Heart right ventricle (tissue), 16 donors: ENCODE measurements at regions not wholly inside any gene's neighbourhood (a gene's known extent, or its start where the extent isn't known, plus 50 kb on each side); places are given as distances from the start of the nearest gene placed in this dataset.
"Not testable (repeated sequence)": the region's sequence is repeated elsewhere in the genome, so short reads cannot be mapped to it uniquely, and the experiment has no call there.

ENCODE experiments used
- ATAC-seq, 8 donors: fragments of 200-7000 bp; cut with Tn5 transposase; one replicate each; pipeline ENCODE4 v1.9.1; 2020; ENCODE audit warnings: mild to moderate bottlenecking in 8 of 8, moderate library complexity in 8 of 8, moderate number of reproducible peaks in 1 of 8
- DNase-seq, 2 donors: peaks; one replicate each; pipeline ENCODE4 v3.0.0-alpha.2; 2020
- H3K27ac ChIP-seq, 10 donors: fragments of 200-600 bp; sonication (generic) in 2 of 10; one replicate each; pipeline versions ENCODE4 v1.5.0 to v1.8.0; 2020 to 2022; ENCODE audit warnings: mild to moderate bottlenecking in 3 of 10
- H3K27me3 ChIP-seq, 7 donors: fragments of 200-600 bp; one replicate each; pipeline ENCODE4 v1.8.0; 2021 to 2022; ENCODE audit warnings: mild to moderate bottlenecking in 2 of 7
- H3K36me3 ChIP-seq, 9 donors: fragments of 200-600 bp; sonication (generic) in 1 of 9; one replicate each; pipeline versions ENCODE4 v1.5.0 to v1.8.0; 2020 to 2022; ENCODE audit warnings: mild to moderate bottlenecking in 2 of 9
- H3K4me1 ChIP-seq, 9 donors: fragments of 200-600 bp; sonication (generic) in 1 of 9; one replicate each; pipeline versions ENCODE4 v1.5.0 to v1.8.0; 2020 to 2022; ENCODE audit warnings: mild to moderate bottlenecking in 4 of 9
- H3K4me3 ChIP-seq, 10 donors: fragments of 200-600 bp; sonication (generic) in 2 of 10; one replicate each; pipeline versions ENCODE4 v1.5.0 to v1.8.0; 2020 to 2022; ENCODE audit warnings: mild to moderate bottlenecking in 7 of 10, moderate library complexity in 2 of 10
- H3K9me3 ChIP-seq, 11 donors: fragments of 200-600 bp in 10 of 11; sonication (generic) in 2 of 11; one replicate each; pipeline versions ENCODE4 v1.5.0 to v1.8.0; 2013 to 2022; ENCODE audit warnings: mild to moderate bottlenecking in 2 of 11, control low read depth in 1 of 11, moderate library complexity in 1 of 11
- WGBS, 2 donors: extraction: QIAGEN DNeasy Blood & Tissue Kit; methylation state at CpG; one replicate each; pipeline ENCODE4 v1.1.7; 2013; ENCODE audit warnings: inconsistent platforms in 1 of 2; 5-methylcytosine and 5-hydroxymethylcytosine counted together
- intact Hi-C, 10 donors: fragments of 100-400 bp; cut with DNase I; formaldehyde crosslinking; loops; one replicate each; pipeline versions ENCODE4 v1.11.1 to v1.14.2; 2022
- TF ChIP-seq, protein P1 (sequence below), 9 donors: fragments of 200-600 bp; sonication (generic) in 2 of 9; IDR thresholded peaks; one replicate each; pipeline versions ENCODE4 v1.5.0 to v1.8.0; 2021 to 2022; ENCODE audit warnings: antibody characterized with exemption in 9 of 9, mild to moderate bottlenecking in 5 of 9, moderate library complexity in 1 of 9
- donor health status: Arrhythmogenic right ventricular cardiomyopathy.
- donor health status: ischemic (EF 13 %, LVEDD 7.1; RV severe dilation, severe dysfunction).
- donor health status: healthy with polysubstance abuse.
- donor health status: DM: no; HTN: yes; CAD: no.
- donor health status: DM: no; HTN: no; CAD: no.
- donor health status: ischemic (EF 25% LVEDD 6.9; RV normal size, moderate dysfunction).
- donor health status: ischemic (EF 25% LVEDD 5.7; RV mildly dilated, moderate dysfunction).
- donor health status: healthy.
- donor health status: DM: yes; HTN: yes; CAD: no.
- donor health status: Ischemic cardiomyopathy.
- donor health status: ischemic (EF 35%, LVEDD 5.7; RV mildly dilated, moderate dysfunction).
- donor health status: nonischemic (EF 11% LVEDD 7.7; RV severe dilation, severe dysfunction).
- donor health status: DM: yes; HTN: yes; CAD: no.
- donor health status: PGD.
- donor health status: ischemic (EF 29% LVEDD 5.4; RV normal size, mild dysfunction).
- donor health status: nonischemic (EF 23%, LVEDD 6.1; RV moderate dilation, normal function).

DNA sequence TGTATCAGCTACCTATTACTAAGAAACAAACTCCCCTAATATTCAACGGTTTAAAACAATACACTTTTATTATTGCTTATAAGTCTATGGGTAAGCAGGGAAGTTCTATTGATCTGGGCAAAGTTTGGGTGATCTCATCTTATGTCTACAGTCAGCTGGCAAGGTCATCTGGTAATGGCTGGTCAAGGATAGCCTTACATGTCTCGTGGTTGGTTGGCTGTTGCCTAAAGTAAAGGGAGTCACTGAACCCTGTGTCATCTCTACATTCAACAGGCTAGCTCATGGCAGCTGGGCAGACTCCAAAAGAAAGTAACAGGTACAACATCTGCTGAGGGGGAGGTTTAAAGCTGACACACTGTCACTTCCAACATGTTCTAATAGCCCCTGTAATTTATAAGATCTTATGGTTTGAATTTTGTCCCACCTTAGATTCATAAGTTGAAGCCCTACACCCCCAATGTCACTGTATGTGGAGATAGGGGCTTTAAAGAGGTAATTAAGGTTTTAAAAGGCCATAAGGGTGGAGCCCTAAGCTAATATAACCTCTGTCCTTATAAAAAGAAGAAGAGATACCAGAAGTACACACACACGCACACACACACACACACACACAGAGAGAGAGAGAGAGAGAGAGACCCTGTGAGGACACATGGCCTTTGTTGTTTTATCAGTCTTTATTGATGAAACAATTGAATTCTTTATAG lies 419.1 kb downstream of the NPIPA8 start:
- TF ChIP-seq, protein P1, sequence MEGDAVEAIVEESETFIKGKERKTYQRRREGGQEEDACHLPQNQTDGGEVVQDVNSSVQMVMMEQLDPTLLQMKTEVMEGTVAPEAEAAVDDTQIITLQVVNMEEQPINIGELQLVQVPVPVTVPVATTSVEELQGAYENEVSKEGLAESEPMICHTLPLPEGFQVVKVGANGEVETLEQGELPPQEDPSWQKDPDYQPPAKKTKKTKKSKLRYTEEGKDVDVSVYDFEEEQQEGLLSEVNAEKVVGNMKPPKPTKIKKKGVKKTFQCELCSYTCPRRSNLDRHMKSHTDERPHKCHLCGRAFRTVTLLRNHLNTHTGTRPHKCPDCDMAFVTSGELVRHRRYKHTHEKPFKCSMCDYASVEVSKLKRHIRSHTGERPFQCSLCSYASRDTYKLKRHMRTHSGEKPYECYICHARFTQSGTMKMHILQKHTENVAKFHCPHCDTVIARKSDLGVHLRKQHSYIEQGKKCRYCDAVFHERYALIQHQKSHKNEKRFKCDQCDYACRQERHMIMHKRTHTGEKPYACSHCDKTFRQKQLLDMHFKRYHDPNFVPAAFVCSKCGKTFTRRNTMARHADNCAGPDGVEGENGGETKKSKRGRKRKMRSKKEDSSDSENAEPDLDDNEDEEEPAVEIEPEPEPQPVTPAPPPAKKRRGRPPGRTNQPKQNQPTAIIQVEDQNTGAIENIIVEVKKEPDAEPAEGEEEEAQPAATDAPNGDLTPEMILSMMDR (IDR thresholded peaks at IDR 0.05) = no peak
- 76 to 78% methylated on average over 3 of the region's 3 CpGs for WGBS, 2 donors
- H3K36me3 ChIP-seq = no peaks in the 10 kb centered on the region
- no peak overlapping the region for H3K4me3 ChIP-seq
- H3K9me3 ChIP-seq = peaks cover 0 to 67% (median 22%) of the 10 kb centered on the region in 11 donors
- H3K27ac ChIP-seq = no peak overlapping the region
- DNase-seq (no peak), ATAC-seq (no peak)
- no peaks in the 10 kb centered on the region for H3K27me3 ChIP-seq
- intact Hi-C loops = no loop called here
- H3K4me1 ChIP-seq = no peaks in the 10 kb centered on the region

DNA sequence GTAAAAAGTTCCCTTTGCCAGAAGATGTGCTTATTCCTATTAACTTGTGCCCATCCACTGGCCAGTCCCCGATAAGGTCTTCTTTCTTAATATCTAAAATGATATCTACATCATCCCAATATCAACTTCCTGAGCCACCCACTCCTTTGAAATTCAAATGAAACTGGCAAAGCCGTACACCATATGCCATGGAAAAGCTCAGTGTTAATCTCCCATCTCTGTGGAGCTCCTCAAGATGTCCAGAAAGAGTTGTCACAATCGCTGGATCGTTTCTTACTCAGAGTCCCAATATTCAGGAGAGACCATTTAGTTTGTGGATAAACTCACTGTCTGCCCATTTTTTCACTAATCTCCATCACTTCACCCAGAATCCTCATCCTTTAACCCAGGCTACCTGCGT lies 420.7 kb downstream of the NPIPA8 start:
- Histone ChIP-seq H3K36me3 (no peaks in the 10 kb centered on the region), H3K4me3 (no peak overlapping the region), H3K9me3 (peaks cover 0 to 61% (median 15%) of the 10 kb centered on the region in 11 donors), H3K27ac (no peak overlapping the region), H3K4me1 (no peaks in the 10 kb centered on the region), H3K27me3 (no peaks in the 10 kb centered on the region)
- intact Hi-C loops = no loop called here
- DNase-seq = no peak
- TF ChIP-seq, protein P1 (IDR thresholded peaks at IDR 0.05) = no peak
- WGBS, 2 donors = 83 to 86% methylated on average over 5 of the region's 5 CpGs
- ATAC-seq = no peak

DNA sequence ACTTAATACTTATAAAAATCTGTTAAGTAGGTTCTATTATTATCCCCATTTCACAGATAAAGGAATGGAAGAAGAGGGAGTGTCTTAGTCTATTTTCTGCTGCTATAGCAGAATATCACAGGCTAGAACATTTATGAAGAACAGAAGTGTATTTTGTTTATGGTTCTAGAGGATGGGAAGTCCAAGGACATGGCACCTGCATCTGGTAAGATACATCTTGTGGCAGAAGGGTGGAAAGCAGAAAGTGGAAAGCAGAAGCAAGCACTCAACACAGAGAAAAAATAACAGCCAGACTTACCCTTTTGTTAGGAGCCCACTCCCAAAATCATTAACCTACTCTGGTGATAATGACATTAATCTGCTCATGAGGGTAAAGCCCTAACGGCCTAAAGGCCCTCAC lies 422.4 kb downstream of the NPIPA8 start:
- Histone ChIP-seq H3K27me3 (no peaks in the 10 kb centered on the region), H3K4me3 (no peak overlapping the region), H3K4me1 (no peaks in the 10 kb centered on the region), H3K27ac (no peak overlapping the region), H3K9me3 (peaks cover 0 to 57% (median 15%) of the 10 kb centered on the region in 11 donors), H3K36me3 (no peaks in the 10 kb centered on the region)
- DNase-seq (no peak), ATAC-seq (no peak)
- whole genome bisulfite sequencing, 2 donors = 63 to 71% methylated on average over 1 of the region's 1 CpG
- intact Hi-C loops = no loop called here
- TF ChIP-seq, protein P1 (IDR thresholded peaks at IDR 0.05) = no peak

DNA sequence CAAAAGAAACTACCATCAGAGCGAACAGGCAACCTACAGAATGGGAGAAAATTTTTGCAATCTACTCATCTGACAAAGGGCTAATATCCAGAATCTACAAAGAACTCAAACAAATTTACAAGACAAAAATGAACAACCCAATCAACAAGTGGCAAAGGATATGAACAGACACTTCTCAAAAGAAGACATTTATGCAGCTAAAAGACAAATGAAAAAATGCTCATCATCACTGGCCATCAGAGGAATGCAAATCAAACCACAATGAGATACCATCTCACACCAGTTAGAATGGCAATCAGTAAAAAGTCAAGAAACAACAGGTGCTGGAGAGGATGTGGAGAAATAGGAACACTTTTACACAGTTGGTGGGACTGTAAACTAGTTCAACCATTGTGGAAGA lies 425.0 kb downstream of the NPIPA8 start:
- H3K27ac ChIP-seq, H3K4me3 ChIP-seq, H3K27me3 ChIP-seq, DNase-seq, ATAC-seq, H3K4me1 ChIP-seq, intact Hi-C loops, H3K36me3 ChIP-seq: not testable (repeated sequence)
- WGBS, 2 donors = no CpG with 5 or more reads among the region's 1 CpG
- peaks cover 0 to 51% (median 15%) of the 10 kb centered on the region in 11 donors for H3K9me3 ChIP-seq

DNA sequence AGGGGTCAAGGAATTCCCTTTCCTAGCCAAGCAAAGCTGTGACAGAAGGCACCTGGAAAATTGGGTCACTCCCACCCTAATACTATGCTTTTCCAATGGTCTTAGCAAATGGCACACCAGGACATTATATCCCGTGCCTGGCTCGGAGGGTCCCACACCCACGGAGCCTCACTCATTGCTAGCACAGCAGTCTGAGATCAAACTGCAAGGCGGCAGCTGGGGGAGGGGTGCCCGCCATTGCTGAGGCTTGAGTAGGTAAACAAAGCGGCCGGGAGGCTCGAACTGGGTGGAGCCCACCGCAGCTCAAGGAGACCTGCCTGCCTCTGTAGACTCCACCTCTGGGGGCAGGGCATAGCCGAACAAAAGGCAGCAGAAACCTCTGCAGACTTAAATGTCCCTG lies 429.9 kb downstream of the NPIPA8 start:
- intact Hi-C loops, H3K36me3 ChIP-seq, H3K27ac ChIP-seq, DNase-seq, H3K27me3 ChIP-seq, H3K4me1 ChIP-seq, ATAC-seq, H3K4me3 ChIP-seq: not testable (repeated sequence)
- H3K9me3 ChIP-seq = peaks cover 0 to 33% (median 9%) of the 10 kb centered on the region in 11 donors
- 89 to 92% methylated on average over 9 to 10 of the region's 10 CpGs for WGBS, 2 donors
